ENCODE measurements at regions not wholly inside any gene's neighbourhood (a gene's known extent, or its start where the extent isn't known, plus 50 kb on each side); places are given as distances from the start of the nearest gene placed in this dataset.

- no peaks in the 10 kb centered on the region for H3K4me1 ChIP-seq
- H3K27ac ChIP-seq: no peak overlapping the region
- in situ Hi-C loops (cut with MboI; ENCODE audit: low sequenced_read_pairs in 4 of 4): no loop called here
- intact Hi-C loops (cut with DNase I; ENCODE audit: low total_unique reads): no loop called here
- no peaks in the 10 kb centered on the region for H3K9me3 ChIP-seq
- no peaks in the 10 kb centered on the region for H3K36me3 ChIP-seq
- H3K4me3 ChIP-seq: no peak overlapping the region
- no peak for DNase-seq
- ATAC-seq: no peak
- TF ChIP-seq POLR2A (IDR thresholded peaks at IDR 0.05): no peak
- no peak for TF ChIP-seq CTCF (IDR thresholded peaks at IDR 0.05 in 4 of 5, conservative IDR thresholded peaks at IDR 0.05 in 1 of 5)
- H3K27me3 ChIP-seq: no peaks in the 10 kb centered on the region
These were observed 52.3 kb upstream of the COL5A2 start for GRCh38 chr2:189231719-189232323.

GRCh38 chr2:189232759-189233406 is 53.3 kb upstream of the COL5A2 start:
- no peaks in the 10 kb centered on the region for H3K4me1 ChIP-seq
- intact Hi-C loops (cut with DNase I; ENCODE audit: low total_unique reads): no loop called here
- H3K9me3 ChIP-seq: no peaks in the 10 kb centered on the region
- H3K27me3 ChIP-seq: no peaks in the 10 kb centered on the region
- in situ Hi-C loops (cut with MboI; ENCODE audit: low sequenced_read_pairs in 4 of 4): no loop called here
- no peaks in the 10 kb centered on the region for H3K36me3 ChIP-seq
- H3K4me3 ChIP-seq: no peak overlapping the region
- ATAC-seq: no peak
- no peak overlapping the region for H3K27ac ChIP-seq
- DNase-seq: no peak
- TF ChIP-seq POLR2A (IDR thresholded peaks at IDR 0.05): no peak
- TF ChIP-seq CTCF (IDR thresholded peaks at IDR 0.05 in 4 of 5, conservative IDR thresholded peaks at IDR 0.05 in 1 of 5): no peak

- intact Hi-C loops (cut with DNase I; ENCODE audit: low total_unique reads): no loop called here
- H3K4me3 ChIP-seq: no peak overlapping the region
- in situ Hi-C loops (cut with MboI; ENCODE audit: low sequenced_read_pairs in 4 of 4): no loop called here
- no peaks in the 10 kb centered on the region for H3K36me3 ChIP-seq
- DNase-seq (no peak), ATAC-seq (no peak)
- H3K4me1 ChIP-seq: no peaks in the 10 kb centered on the region
- H3K27me3 ChIP-seq: no peaks in the 10 kb centered on the region
- no peaks in the 10 kb centered on the region for H3K9me3 ChIP-seq
- TF ChIP-seq CTCF (IDR thresholded peaks at IDR 0.05 in 4 of 5, conservative IDR thresholded peaks at IDR 0.05 in 1 of 5): no peak
- TF ChIP-seq POLR2A (IDR thresholded peaks at IDR 0.05): no peak
- H3K27ac ChIP-seq: no peak overlapping the region
These were observed 54.0 kb upstream of the COL5A2 start for GRCh38 chr2:189233527-189233926.

- TF ChIP-seq POLR2A (IDR thresholded peaks at IDR 0.05) (no peak), CTCF (IDR thresholded peaks at IDR 0.05 in 4 of 5, conservative IDR thresholded peaks at IDR 0.05 in 1 of 5) (no peak)
- in situ Hi-C loops (cut with MboI; ENCODE audit: low sequenced_read_pairs in 4 of 4): no loop called here
- no peak for DNase-seq
- no peaks in the 10 kb centered on the region for H3K4me1 ChIP-seq
- H3K36me3 ChIP-seq: no peaks in the 10 kb centered on the region
- H3K4me3 ChIP-seq: no peak overlapping the region
- ATAC-seq: no peak
- H3K27ac ChIP-seq: no peak overlapping the region
- intact Hi-C loops (cut with DNase I; ENCODE audit: low total_unique reads): no loop called here
- H3K9me3 ChIP-seq: no peaks in the 10 kb centered on the region
- H3K27me3 ChIP-seq: no peaks in the 10 kb centered on the region
These were observed 55.4 kb upstream of the COL5A2 start for GRCh38 chr2:189234991-189235390.

Data from gastrocnemius medialis (tissue), 4 donors.